ENCODE measurements at regions not wholly inside any gene's neighbourhood (a gene's known extent, or its start where the extent isn't known, plus 50 kb on each side); places are given as distances from the start of the nearest gene placed in this dataset.

GRCh38 chr18:53790786-53791185 is 433.7 kb downstream of the MBD2 start:
- no peaks in the 10 kb centered on the region for H3K27me3 Mint-ChIP-seq
- intact Hi-C loops (cut with micrococcal nuclease) = no loop called here
- no peak for DNase-seq
- H3K9me3 Mint-ChIP-seq = peaks cover 7% of the 10 kb centered on the region
- H3K27ac Mint-ChIP-seq = no peak overlapping the region
- H3K4me1 Mint-ChIP-seq (ENCODE audit: low read depth) = no peaks in the 10 kb centered on the region
- ChIA-PET CTCF (no interaction called here), POLR2A (no interaction called here)
- H3K4me3 Mint-ChIP-seq = no peak overlapping the region
- H3K36me3 Mint-ChIP-seq = no peaks in the 10 kb centered on the region

- intact Hi-C loops (cut with micrococcal nuclease) = no loop called here
- DNase-seq = no peak
- Mint-ChIP-seq H3K27ac (no peak overlapping the region), H3K36me3 (no peaks in the 10 kb centered on the region), H3K4me1 (ENCODE audit: low read depth) (no peaks in the 10 kb centered on the region), H3K4me3 (no peak overlapping the region), H3K9me3 (peaks cover 7% of the 10 kb centered on the region), H3K27me3 (no peaks in the 10 kb centered on the region)
- ChIA-PET CTCF (no interaction called here), POLR2A (no interaction called here)
Observed at GRCh38 chr18:53789376-53790247, 434.9 kb downstream of the MBD2 start.

- ChIA-PET POLR2A (no interaction called here), CTCF (no interaction called here)
- no peak for DNase-seq
- H3K9me3 Mint-ChIP-seq = no peaks in the 10 kb centered on the region
- intact Hi-C loops (cut with micrococcal nuclease) = no loop called here
- H3K36me3 Mint-ChIP-seq = no peaks in the 10 kb centered on the region
- no peak overlapping the region for H3K4me3 Mint-ChIP-seq
- no peak overlapping the region for H3K27ac Mint-ChIP-seq
- H3K27me3 Mint-ChIP-seq = no peaks in the 10 kb centered on the region
- no peaks in the 10 kb centered on the region for H3K4me1 Mint-ChIP-seq (ENCODE audit: low read depth)
Observed at GRCh38 chr18:53785811-53786210, 438.7 kb downstream of the MBD2 start.

GRCh38 chr18:53784253-53784652 is 440.2 kb downstream of the MBD2 start:
- Mint-ChIP-seq H3K4me1 (ENCODE audit: low read depth) (no peaks in the 10 kb centered on the region), H3K27me3 (no peaks in the 10 kb centered on the region), H3K27ac (no peak overlapping the region), H3K36me3 (no peaks in the 10 kb centered on the region), H3K4me3 (no peak overlapping the region), H3K9me3 (no peaks in the 10 kb centered on the region)
- ChIA-PET POLR2A (no interaction called here), CTCF (no interaction called here)
- no peak for DNase-seq
- intact Hi-C loops (cut with micrococcal nuclease) = no loop called here

- Mint-ChIP-seq H3K27ac (no peak overlapping the region), H3K27me3 (no peaks in the 10 kb centered on the region), H3K4me3 (no peak overlapping the region), H3K4me1 (ENCODE audit: low read depth) (no peaks in the 10 kb centered on the region), H3K36me3 (no peaks in the 10 kb centered on the region), H3K9me3 (peaks cover 10% of the 10 kb centered on the region)
- CTCF ChIA-PET = no interaction called here
- intact Hi-C loops (cut with micrococcal nuclease) = no loop called here
- POLR2A ChIA-PET = no interaction called here
- DNase-seq = no peak
Observed at GRCh38 chr18:53780666-53781065, 443.8 kb downstream of the MBD2 start.

DNA sequence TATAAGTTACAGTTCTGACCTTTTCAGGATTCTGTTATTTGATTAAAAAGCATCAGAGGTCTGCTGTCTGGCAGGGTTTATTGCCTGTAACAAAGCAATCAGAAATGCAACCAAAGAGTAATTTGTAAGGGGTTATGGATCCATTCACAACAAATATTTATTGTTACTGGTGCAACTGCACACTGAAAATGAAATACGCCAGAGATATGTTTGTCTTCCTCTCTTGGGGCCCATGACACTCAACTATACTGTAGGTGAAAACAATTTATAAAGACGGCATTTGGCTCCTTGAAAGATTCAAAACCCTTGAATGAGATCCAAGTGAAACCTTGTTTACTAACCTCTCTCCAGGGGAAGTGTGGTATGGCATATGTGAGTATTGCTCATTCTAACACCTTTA is 452.2 kb downstream of the MBD2 start:
- DNase-seq = no peak
- Mint-ChIP-seq H3K27ac (no peak overlapping the region), H3K4me3 (no peak overlapping the region), H3K27me3 (no peaks in the 10 kb centered on the region), H3K36me3 (no peaks in the 10 kb centered on the region), H3K9me3 (peaks cover 30% of the 10 kb centered on the region), H3K4me1 (ENCODE audit: low read depth) (no peaks in the 10 kb centered on the region)
- CTCF ChIA-PET = no interaction called here
- intact Hi-C loops (cut with micrococcal nuclease) = no loop called here
- POLR2A ChIA-PET = no interaction called here

- intact Hi-C loops (cut with micrococcal nuclease) = no loop called here
- Mint-ChIP-seq H3K4me3 (no peak overlapping the region), H3K27ac (no peak overlapping the region), H3K4me1 (ENCODE audit: low read depth) (no peaks in the 10 kb centered on the region), H3K36me3 (no peaks in the 10 kb centered on the region), H3K27me3 (no peaks in the 10 kb centered on the region), H3K9me3 (peaks cover 31% of the 10 kb centered on the region)
- ChIA-PET CTCF (no interaction called here), POLR2A (no interaction called here)
- DNase-seq = no peak
Observed at GRCh38 chr18:53771664-53772063, 452.8 kb downstream of the MBD2 start.

DNA sequence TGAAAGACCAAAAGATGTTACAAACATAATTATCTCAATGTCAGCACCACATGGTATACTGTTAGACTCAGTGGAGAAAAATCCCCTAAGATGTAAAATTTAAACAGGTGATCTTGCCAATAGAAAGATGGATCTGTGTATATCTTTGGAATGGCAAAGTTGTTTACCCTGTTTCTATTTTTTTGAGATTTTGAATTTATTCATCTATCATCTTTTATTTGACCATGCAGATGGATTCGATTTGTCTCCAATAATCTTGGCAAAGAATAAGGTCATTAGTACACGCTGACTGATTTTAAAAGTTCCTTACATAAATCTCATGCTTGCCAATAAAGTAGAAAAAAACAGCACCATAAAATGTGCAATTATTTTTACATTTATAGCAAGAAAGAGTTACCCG is 459.3 kb downstream of the MBD2 start:
- H3K4me3 Mint-ChIP-seq = no peak overlapping the region
- no peaks in the 10 kb centered on the region for H3K27me3 Mint-ChIP-seq
- peaks cover 27% of the 10 kb centered on the region for H3K9me3 Mint-ChIP-seq
- intact Hi-C loops (cut with micrococcal nuclease) = no loop called here
- H3K4me1 Mint-ChIP-seq (ENCODE audit: low read depth) = no peaks in the 10 kb centered on the region
- no peak overlapping the region for H3K27ac Mint-ChIP-seq
- H3K36me3 Mint-ChIP-seq = no peaks in the 10 kb centered on the region
- POLR2A ChIA-PET = no interaction called here
- DNase-seq = no peak
- CTCF ChIA-PET = no interaction called here

DNA sequence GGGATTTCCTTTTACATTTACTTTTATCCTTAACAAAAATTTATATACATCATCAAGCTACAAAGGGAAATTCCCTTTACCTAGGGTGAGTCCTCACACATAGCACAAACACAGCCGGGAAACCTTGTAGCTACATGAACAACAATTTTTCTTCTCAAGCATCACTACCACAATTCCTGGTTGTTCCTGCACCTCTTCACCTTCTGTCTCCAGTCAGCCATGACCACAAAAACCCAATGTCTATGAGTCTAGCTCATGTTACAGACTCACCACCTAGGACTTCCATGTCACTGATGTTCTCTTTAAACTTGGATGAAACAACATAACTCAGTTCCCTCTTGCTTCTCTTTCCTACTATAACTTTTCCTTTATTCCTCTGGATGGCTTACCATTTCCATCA is 460.4 kb downstream of the MBD2 start:
- Mint-ChIP-seq H3K9me3 (peaks cover 29% of the 10 kb centered on the region), H3K27ac (no peak overlapping the region), H3K36me3 (no peaks in the 10 kb centered on the region), H3K4me3 (no peak overlapping the region), H3K27me3 (no peaks in the 10 kb centered on the region), H3K4me1 (ENCODE audit: low read depth) (no peaks in the 10 kb centered on the region)
- no peak for DNase-seq
- ChIA-PET POLR2A (no interaction called here), CTCF (no interaction called here)
- intact Hi-C loops (cut with micrococcal nuclease) = no loop called here

DNA sequence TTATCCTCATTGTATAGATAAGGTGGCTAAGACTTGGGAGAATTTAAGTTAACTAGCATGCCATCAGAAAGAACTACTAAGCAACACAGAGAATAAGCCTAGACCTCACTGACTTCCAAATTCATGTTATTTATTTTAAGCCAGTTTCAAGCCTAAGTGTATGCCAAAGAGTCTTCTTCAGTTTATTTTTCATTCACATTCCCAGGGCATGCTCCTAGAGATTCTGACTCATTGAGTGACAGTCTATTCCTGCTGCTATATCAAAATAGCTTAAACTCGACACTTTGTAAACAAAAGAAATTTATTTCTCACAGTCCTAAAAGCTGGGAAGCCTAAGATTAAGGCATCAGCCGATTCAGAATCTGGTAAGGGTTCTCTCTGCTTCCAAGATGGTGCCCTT is 467.1 kb downstream of the MBD2 start:
- POLR2A ChIA-PET = no interaction called here
- H3K36me3 Mint-ChIP-seq = no peaks in the 10 kb centered on the region
- intact Hi-C loops (cut with micrococcal nuclease) = no loop called here

DNA sequence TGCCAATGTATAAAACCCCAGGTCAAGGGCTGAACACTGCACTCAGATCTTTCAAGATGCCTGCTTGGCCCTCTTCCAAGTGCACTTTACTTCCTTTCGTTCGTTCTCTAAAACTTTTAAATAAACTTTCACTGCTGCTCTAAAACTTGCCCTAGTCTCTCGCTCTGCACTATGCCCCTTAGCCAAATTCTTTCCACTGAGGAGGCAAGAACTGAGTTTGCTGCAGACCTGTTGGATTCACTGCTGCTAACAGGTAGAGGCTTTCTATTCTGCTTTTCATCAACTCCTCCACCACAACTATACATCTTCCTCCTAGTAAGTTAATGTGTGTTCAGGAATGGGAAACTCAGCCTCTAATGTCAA is 467.9 kb downstream of the MBD2 start:
- H3K4me3 Mint-ChIP-seq = no peak overlapping the region
- no peaks in the 10 kb centered on the region for H3K27me3 Mint-ChIP-seq
- POLR2A ChIA-PET = no interaction called here
- H3K4me1 Mint-ChIP-seq (ENCODE audit: low read depth) = no peaks in the 10 kb centered on the region
- CTCF ChIA-PET = no interaction called here
- H3K9me3 Mint-ChIP-seq = peaks cover 3% of the 10 kb centered on the region
- no peaks in the 10 kb centered on the region for H3K36me3 Mint-ChIP-seq
- intact Hi-C loops (cut with micrococcal nuclease) = no loop called here
- DNase-seq = no peak
- H3K27ac Mint-ChIP-seq = no peak overlapping the region

More for the DNA sequence above, 467.1 kb downstream of the MBD2 start:
- Mint-ChIP-seq H3K9me3 (peaks cover 4% of the 10 kb centered on the region), H3K27ac (no peak overlapping the region), H3K27me3 (no peaks in the 10 kb centered on the region), H3K4me1 (ENCODE audit: low read depth) (no peaks in the 10 kb centered on the region), H3K4me3 (no peak overlapping the region)
- no peak for DNase-seq
- CTCF ChIA-PET = interaction anchor here (1.1 kb wide), 1 partner anchor 112 kb away, joined by 3 read pairs; no protein-coding TSS in a partner anchor

DNA sequence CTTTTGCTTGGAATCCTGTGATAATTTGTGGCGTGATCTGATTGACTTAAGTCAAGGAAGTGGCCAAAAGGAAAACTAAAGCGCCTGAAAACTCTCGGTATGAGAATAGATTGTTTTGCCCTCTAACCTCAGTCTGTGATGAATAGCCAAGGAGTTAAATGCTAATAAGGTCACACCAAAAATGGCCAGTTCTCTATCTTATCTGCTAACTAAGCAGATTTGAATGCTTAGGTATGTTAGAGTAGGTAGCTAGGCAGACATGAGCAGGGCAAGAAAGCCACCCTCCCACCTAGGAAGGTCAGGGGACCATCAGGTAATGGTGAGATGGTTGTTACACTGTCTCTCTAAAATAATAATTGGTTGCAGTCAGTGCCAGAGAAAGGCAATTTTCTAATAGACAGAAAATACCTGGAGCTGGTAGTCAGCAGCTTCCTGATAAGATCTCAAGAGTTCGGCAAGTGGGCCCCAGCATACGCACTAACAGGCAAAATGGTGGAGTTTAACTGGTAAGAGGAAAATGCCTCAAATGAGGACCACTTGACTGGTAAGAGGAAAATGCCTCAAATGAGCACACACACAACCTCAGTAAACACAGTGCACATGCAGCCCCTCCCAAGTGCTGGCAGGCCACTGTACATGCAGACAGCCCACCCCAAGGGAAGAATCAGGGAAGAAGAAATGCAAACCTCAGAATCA is 468.4 kb downstream of the MBD2 start:
- Mint-ChIP-seq H3K4me3 (no peak overlapping the region), H3K27me3 (no peaks in the 10 kb centered on the region), H3K27ac (no peak overlapping the region), H3K4me1 (ENCODE audit: low read depth) (no peaks in the 10 kb centered on the region), H3K36me3 (no peaks in the 10 kb centered on the region), H3K9me3 (peaks cover 2% of the 10 kb centered on the region)
- POLR2A ChIA-PET = no interaction called here
- no peak for DNase-seq
- intact Hi-C loops (cut with micrococcal nuclease) = no loop called here
- CTCF ChIA-PET = no interaction called here

GRCh38 chr18:53754154-53754553 is 470.3 kb downstream of the MBD2 start:
- H3K27ac Mint-ChIP-seq = no peak overlapping the region
- intact Hi-C loops (cut with micrococcal nuclease) = no loop called here
- no peaks in the 10 kb centered on the region for H3K36me3 Mint-ChIP-seq
- ChIA-PET POLR2A (no interaction called here), CTCF (no interaction called here)
- no peak overlapping the region for H3K4me3 Mint-ChIP-seq
- no peaks in the 10 kb centered on the region for H3K4me1 Mint-ChIP-seq (ENCODE audit: low read depth)
- H3K9me3 Mint-ChIP-seq = no peaks in the 10 kb centered on the region
- H3K27me3 Mint-ChIP-seq = no peaks in the 10 kb centered on the region
- no peak for DNase-seq

Data from activated CD4-positive, alpha-beta memory T cell treated with anti-CD3 and anti-CD28 coated beads for 36 hours (primary cell).